IPS DF 6.9 (cell line): ENCODE measurements at regions not wholly inside any gene's neighbourhood (a gene's known extent, or its start where the extent isn't known, plus 50 kb on each side); places are given as distances from the start of the nearest gene placed in this dataset.

Experiments
- DNase-seq: peaks from one replicate; pipeline ENCODE4 v3.0.0-alpha.2; 2013; ENCODE audit warnings: low read depth, low spot score
- H3K27ac ChIP-seq: one replicate; pipeline ENCODE4 v1.5.1; 2013; ENCODE audit warnings: low read length, control low read depth
- H3K27me3 ChIP-seq: 2 replicates; pipeline ENCODE4 v1.6.1; 2013; ENCODE audit warnings: mild to moderate bottlenecking, low read length; ENCODE audit not compliant: control insufficient read depth, insufficient read depth
- H3K36me3 ChIP-seq: 2 replicates; pipeline ENCODE4 v1.6.1; 2013; ENCODE audit warnings: low read length; ENCODE audit not compliant: control insufficient read depth, insufficient read depth
- H3K4me1 ChIP-seq: 2 replicates; pipeline ENCODE4 v1.6.1; 2013; ENCODE audit warnings: low read length; ENCODE audit not compliant: control insufficient read depth, insufficient read depth
- H3K4me3 ChIP-seq: 2 replicates; pipeline ENCODE4 v1.5.1; 2013; ENCODE audit warnings: mild to moderate bottlenecking, low read length
- H3K9me3 ChIP-seq: 2 replicates; pipeline ENCODE4 v1.6.1; 2013; ENCODE audit warnings: low read length, inconsistent platforms; ENCODE audit not compliant: control insufficient read depth, insufficient read depth
- WGBS: extraction: QIAGEN DNeasy Blood & Tissue Kit; methylation state at CpG from one replicate; pipeline ENCODE4 v1.1.7; 2013; ENCODE audit warnings: mixed read lengths, missing lambda C conversion rate; ENCODE audit not compliant: insufficient read length, insufficient coverage; 5-methylcytosine and 5-hydroxymethylcytosine counted together

GRCh38 chr3:153311541-153311940, 149.5 kb downstream of the RAP2B start:
- DNase-seq: no peak
- Histone ChIP-seq H3K9me3 (no peaks in the 10 kb centered on the region), H3K27ac (no peak overlapping the region), H3K4me1 (no peaks in the 10 kb centered on the region), H3K4me3 (no peak overlapping the region), H3K36me3 (no peaks in the 10 kb centered on the region), H3K27me3 (no peaks in the 10 kb centered on the region)
- WGBS: no CpG with 5 or more reads among the region's 1 CpG

GRCh38 chr3:153313302-153313965, 151.4 kb downstream of the RAP2B start:
- Histone ChIP-seq H3K36me3 (no peaks in the 10 kb centered on the region), H3K4me1 (no peaks in the 10 kb centered on the region), H3K9me3 (no peaks in the 10 kb centered on the region), H3K27me3 (no peaks in the 10 kb centered on the region), H3K4me3 (no peak overlapping the region), H3K27ac (no peak overlapping the region)
- no peak for DNase-seq
- no CpG with 5 or more reads among the region's 1 CpG for WGBS

DNA sequence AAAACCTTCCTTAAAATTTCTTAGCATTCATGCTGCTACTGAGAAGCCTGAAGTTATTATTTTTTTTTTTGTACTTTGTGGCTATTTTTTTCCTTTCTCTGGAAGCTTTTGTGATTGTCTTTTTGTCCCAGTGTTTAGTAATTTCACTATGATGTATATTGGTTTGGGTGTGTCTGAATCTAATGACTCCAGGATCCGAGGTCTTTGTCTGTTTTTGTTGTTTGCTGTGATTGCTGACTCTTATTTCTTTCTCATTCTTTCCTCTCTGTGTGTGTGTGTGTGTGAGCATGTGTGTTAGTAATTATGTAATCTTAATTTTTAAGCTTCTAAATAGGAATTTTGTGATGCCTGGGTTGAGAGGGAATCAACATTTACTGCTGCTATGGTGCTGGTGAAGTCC, 152.0 kb downstream of the RAP2B start:
- no CpG with 5 or more reads among the region's 1 CpG for WGBS
- H3K27me3 ChIP-seq: no peaks in the 10 kb centered on the region
- H3K4me3 ChIP-seq: no peak overlapping the region
- DNase-seq: no peak
- no peaks in the 10 kb centered on the region for H3K4me1 ChIP-seq
- no peaks in the 10 kb centered on the region for H3K36me3 ChIP-seq
- no peak overlapping the region for H3K27ac ChIP-seq
- H3K9me3 ChIP-seq: no peaks in the 10 kb centered on the region

DNA sequence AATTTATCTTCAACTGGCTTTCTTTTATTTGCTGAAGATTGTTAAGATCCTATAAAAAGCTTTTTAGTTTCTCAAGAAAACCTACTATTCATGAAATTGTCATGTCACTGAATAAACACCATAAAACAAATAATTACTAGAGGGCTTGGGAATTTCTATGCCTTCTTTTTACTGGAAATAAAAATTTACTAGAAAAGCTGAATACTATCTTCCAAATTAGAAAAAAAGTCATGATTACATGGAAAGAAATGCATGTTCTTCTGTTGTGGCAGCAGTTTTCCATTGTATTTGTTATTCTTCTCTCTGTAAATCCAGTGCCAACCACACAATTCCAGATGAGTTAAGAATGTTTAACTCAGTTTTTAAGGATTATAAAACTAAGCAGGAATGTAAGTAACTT, 153.8 kb downstream of the RAP2B start:
- no peak for DNase-seq
- Histone ChIP-seq H3K27ac (no peak overlapping the region), H3K4me3 (no peak overlapping the region), H3K36me3 (no peaks in the 10 kb centered on the region), H3K27me3 (no peaks in the 10 kb centered on the region), H3K4me1 (no peaks in the 10 kb centered on the region), H3K9me3 (no peaks in the 10 kb centered on the region)

- no peak overlapping the region for H3K4me3 ChIP-seq
- DNase-seq: no peak
- no peaks in the 10 kb centered on the region for H3K4me1 ChIP-seq
- no CpG with 5 or more reads among the region's 2 CpGs for WGBS
- H3K9me3 ChIP-seq: no peaks in the 10 kb centered on the region
- H3K27me3 ChIP-seq: no peaks in the 10 kb centered on the region
- no peak overlapping the region for H3K27ac ChIP-seq
- H3K36me3 ChIP-seq: no peaks in the 10 kb centered on the region
Measured at GRCh38 chr3:153319705-153320554, 157.9 kb downstream of the RAP2B start.

- DNase-seq: no peak
- H3K36me3 ChIP-seq: no peaks in the 10 kb centered on the region
- H3K9me3 ChIP-seq: no peaks in the 10 kb centered on the region
- H3K4me1 ChIP-seq: no peaks in the 10 kb centered on the region
- H3K27ac ChIP-seq: no peak overlapping the region
- H3K27me3 ChIP-seq: no peaks in the 10 kb centered on the region
- WGBS: no CpG with 5 or more reads among the region's 6 CpGs
- no peak overlapping the region for H3K4me3 ChIP-seq
Measured at GRCh38 chr3:153320585-153321128, 158.6 kb downstream of the RAP2B start.

DNA sequence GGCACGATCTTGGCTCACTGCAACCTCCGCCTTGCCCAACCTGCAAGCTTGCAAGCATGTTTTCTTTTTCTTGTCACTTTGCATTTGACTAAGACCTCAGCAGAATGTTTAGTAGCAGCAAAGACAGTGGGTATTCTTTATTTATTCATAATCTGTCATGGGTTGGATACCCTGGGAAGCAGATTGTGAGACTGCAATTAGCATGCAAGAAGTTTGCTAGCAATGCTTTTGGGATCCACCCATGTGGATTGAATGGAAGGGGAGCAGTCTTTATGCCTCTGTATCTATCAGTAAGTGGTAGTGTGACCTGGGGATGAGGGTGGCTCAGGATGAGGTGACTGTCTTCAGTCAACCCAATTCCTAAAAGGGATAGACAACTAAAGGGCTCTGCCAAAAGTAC, 166.7 kb downstream of the RAP2B start:
- DNase-seq: no peak
- no peaks in the 10 kb centered on the region for H3K36me3 ChIP-seq
- no CpG with 5 or more reads among the region's 2 CpGs for WGBS
- no peaks in the 10 kb centered on the region for H3K27me3 ChIP-seq
- no peak overlapping the region for H3K27ac ChIP-seq
- no peak overlapping the region for H3K4me3 ChIP-seq
- H3K4me1 ChIP-seq: no peaks in the 10 kb centered on the region
- H3K9me3 ChIP-seq: no peaks in the 10 kb centered on the region

DNA sequence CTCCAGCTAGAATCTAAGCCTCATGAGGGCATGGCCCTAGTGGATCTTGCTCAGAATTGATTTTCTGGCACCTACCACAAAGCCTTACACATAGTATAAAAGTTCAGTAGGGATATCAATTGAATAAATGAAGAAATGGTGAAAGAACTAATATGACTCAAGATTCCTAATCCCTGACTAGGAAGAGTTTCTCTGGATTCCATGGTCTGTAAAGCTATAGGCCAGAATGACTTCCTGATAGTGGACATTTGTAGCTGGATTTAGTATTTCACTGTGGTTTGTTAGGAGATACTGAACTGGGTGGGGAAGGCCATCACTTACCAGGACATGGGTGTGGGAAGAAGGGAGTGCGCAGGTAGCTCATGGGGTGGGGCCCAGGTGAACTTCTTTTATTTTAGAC, 168.9 kb downstream of the RAP2B start:
- Histone ChIP-seq H3K36me3 (no peaks in the 10 kb centered on the region), H3K27ac (no peak overlapping the region), H3K9me3 (no peaks in the 10 kb centered on the region), H3K4me1 (no peaks in the 10 kb centered on the region), H3K4me3 (no peak overlapping the region), H3K27me3 (no peaks in the 10 kb centered on the region)
- DNase-seq: no peak
- no CpG with 5 or more reads among the region's 1 CpG for WGBS

DNA sequence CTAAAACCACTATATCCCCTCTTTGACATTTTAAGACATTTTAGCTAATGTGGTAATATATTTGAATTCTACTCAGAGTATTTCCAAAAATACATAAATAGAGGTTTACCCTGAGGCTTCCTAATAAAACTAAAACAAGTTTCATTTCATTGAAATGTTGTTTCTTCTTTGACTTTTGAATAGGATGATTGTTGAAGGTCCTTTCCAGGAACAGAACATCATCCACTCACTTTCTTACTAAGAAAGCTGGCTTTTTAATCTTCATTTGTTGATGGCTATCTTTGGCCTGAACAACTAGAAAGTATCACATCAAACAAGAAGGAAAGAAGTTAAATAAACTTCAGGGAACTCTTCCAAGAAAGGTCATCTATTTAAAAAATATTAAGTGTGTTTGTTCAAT, 169.7 kb downstream of the RAP2B start:
- Histone ChIP-seq H3K9me3 (no peaks in the 10 kb centered on the region), H3K4me3 (no peak overlapping the region), H3K36me3 (no peaks in the 10 kb centered on the region), H3K27me3 (no peaks in the 10 kb centered on the region), H3K27ac (no peak overlapping the region), H3K4me1 (no peaks in the 10 kb centered on the region)
- DNase-seq: no peak

GRCh38 chr3:153334558-153334957, 172.5 kb downstream of the RAP2B start:
- DNase-seq: no peak
- Histone ChIP-seq H3K27me3 (no peaks in the 10 kb centered on the region), H3K9me3 (no peaks in the 10 kb centered on the region), H3K4me3 (no peak overlapping the region), H3K4me1 (no peaks in the 10 kb centered on the region), H3K27ac (no peak overlapping the region), H3K36me3 (no peaks in the 10 kb centered on the region)
- WGBS: no CpG with 5 or more reads among the region's 1 CpG

GRCh38 chr3:153337369-153337768, 175.3 kb downstream of the RAP2B start:
- no peaks in the 10 kb centered on the region for H3K36me3 ChIP-seq
- no peaks in the 10 kb centered on the region for H3K27me3 ChIP-seq
- H3K4me1 ChIP-seq: no peaks in the 10 kb centered on the region
- no peaks in the 10 kb centered on the region for H3K9me3 ChIP-seq
- no peak overlapping the region for H3K27ac ChIP-seq
- H3K4me3 ChIP-seq: no peak overlapping the region
- no peak for DNase-seq
- no CpG with 5 or more reads among the region's 3 CpGs for WGBS
